ENCODE measurements at regions not wholly inside any gene's neighbourhood (a gene's known extent, or its start where the extent isn't known, plus 50 kb on each side); places are given as distances from the start of the nearest gene placed in this dataset.

GRCh38 chr6:114556846-114557488, 214.1 kb upstream of the HS3ST5 start:
- no peak overlapping the region for H3K27ac ChIP-seq (ENCODE audit: insufficient read depth, low read length, poor library complexity, severe bottlenecking)
- no peak for DNase-seq
- H3K4me1 ChIP-seq (ENCODE audit: control insufficient read depth, insufficient read depth, low read length, poor library complexity, severe bottlenecking): no peaks in the 10 kb centered on the region
- H3K9me3 ChIP-seq (ENCODE audit: control insufficient read depth, low read length): no peaks in the 10 kb centered on the region
- no peaks in the 10 kb centered on the region for H3K36me3 ChIP-seq (ENCODE audit: control insufficient read depth, insufficient read depth, low read length)
- H3K27me3 ChIP-seq (replicated peaks; ENCODE audit: control insufficient read depth, insufficient read depth, low read length, poor library complexity, severe bottlenecking): no peaks in the 10 kb centered on the region
- no peak overlapping the region for H3K4me3 ChIP-seq (ENCODE audit: insufficient read depth, low read depth, low read length, poor library complexity, severe bottlenecking)

- Histone ChIP-seq H3K36me3 (ENCODE audit: control insufficient read depth, insufficient read depth, low read length) (no peaks in the 10 kb centered on the region), H3K4me3 (ENCODE audit: insufficient read depth, low read depth, low read length, poor library complexity, severe bottlenecking) (no peak overlapping the region), H3K4me1 (ENCODE audit: control insufficient read depth, insufficient read depth, low read length, poor library complexity, severe bottlenecking) (no peaks in the 10 kb centered on the region), H3K9me3 (ENCODE audit: control insufficient read depth, low read length) (no peaks in the 10 kb centered on the region), H3K27ac (ENCODE audit: insufficient read depth, low read length, poor library complexity, severe bottlenecking) (no peak overlapping the region), H3K27me3 (replicated peaks; ENCODE audit: control insufficient read depth, insufficient read depth, low read length, poor library complexity, severe bottlenecking) (no peaks in the 10 kb centered on the region)
- DNase-seq: no peak
Observed at GRCh38 chr6:114550316-114550715, 207.5 kb upstream of the HS3ST5 start.

GRCh38 chr6:114543696-114544095, 200.9 kb upstream of the HS3ST5 start:
- Histone ChIP-seq H3K36me3 (ENCODE audit: control insufficient read depth, insufficient read depth, low read length) (no peaks in the 10 kb centered on the region), H3K27me3 (replicated peaks; ENCODE audit: control insufficient read depth, insufficient read depth, low read length, poor library complexity, severe bottlenecking) (no peaks in the 10 kb centered on the region), H3K4me1 (ENCODE audit: control insufficient read depth, insufficient read depth, low read length, poor library complexity, severe bottlenecking) (no peaks in the 10 kb centered on the region), H3K27ac (ENCODE audit: insufficient read depth, low read length, poor library complexity, severe bottlenecking) (no peak overlapping the region), H3K9me3 (ENCODE audit: control insufficient read depth, low read length) (no peaks in the 10 kb centered on the region), H3K4me3 (ENCODE audit: insufficient read depth, low read depth, low read length, poor library complexity, severe bottlenecking) (no peak overlapping the region)
- DNase-seq: no peak

- no peak overlapping the region for H3K4me3 ChIP-seq (ENCODE audit: insufficient read depth, low read depth, low read length, poor library complexity, severe bottlenecking)
- no peaks in the 10 kb centered on the region for H3K4me1 ChIP-seq (ENCODE audit: control insufficient read depth, insufficient read depth, low read length, poor library complexity, severe bottlenecking)
- no peak overlapping the region for H3K27ac ChIP-seq (ENCODE audit: insufficient read depth, low read length, poor library complexity, severe bottlenecking)
- no peaks in the 10 kb centered on the region for H3K9me3 ChIP-seq (ENCODE audit: control insufficient read depth, low read length)
- no peaks in the 10 kb centered on the region for H3K27me3 ChIP-seq (replicated peaks; ENCODE audit: control insufficient read depth, insufficient read depth, low read length, poor library complexity, severe bottlenecking)
- no peak for DNase-seq
- H3K36me3 ChIP-seq (ENCODE audit: control insufficient read depth, insufficient read depth, low read length): no peaks in the 10 kb centered on the region
Observed at GRCh38 chr6:114541794-114542193, 199.0 kb upstream of the HS3ST5 start.

- H3K4me3 ChIP-seq (ENCODE audit: insufficient read depth, low read depth, low read length, poor library complexity, severe bottlenecking): no peak overlapping the region
- no peaks in the 10 kb centered on the region for H3K4me1 ChIP-seq (ENCODE audit: control insufficient read depth, insufficient read depth, low read length, poor library complexity, severe bottlenecking)
- no peak for DNase-seq
- no peaks in the 10 kb centered on the region for H3K36me3 ChIP-seq (ENCODE audit: control insufficient read depth, insufficient read depth, low read length)
- H3K9me3 ChIP-seq (ENCODE audit: control insufficient read depth, low read length): no peaks in the 10 kb centered on the region
- H3K27me3 ChIP-seq (replicated peaks; ENCODE audit: control insufficient read depth, insufficient read depth, low read length, poor library complexity, severe bottlenecking): no peaks in the 10 kb centered on the region
- H3K27ac ChIP-seq (ENCODE audit: insufficient read depth, low read length, poor library complexity, severe bottlenecking): no peak overlapping the region
Observed at GRCh38 chr6:114537977-114538376, 195.2 kb upstream of the HS3ST5 start.

GRCh38 chr6:114534813-114535212, 192.0 kb upstream of the HS3ST5 start:
- no peak for DNase-seq
- H3K4me1 ChIP-seq (ENCODE audit: control insufficient read depth, insufficient read depth, low read length, poor library complexity, severe bottlenecking): no peaks in the 10 kb centered on the region
- no peaks in the 10 kb centered on the region for H3K27me3 ChIP-seq (replicated peaks; ENCODE audit: control insufficient read depth, insufficient read depth, low read length, poor library complexity, severe bottlenecking)
- no peak overlapping the region for H3K27ac ChIP-seq (ENCODE audit: insufficient read depth, low read length, poor library complexity, severe bottlenecking)
- no peaks in the 10 kb centered on the region for H3K36me3 ChIP-seq (ENCODE audit: control insufficient read depth, insufficient read depth, low read length)
- no peak overlapping the region for H3K4me3 ChIP-seq (ENCODE audit: insufficient read depth, low read depth, low read length, poor library complexity, severe bottlenecking)
- H3K9me3 ChIP-seq (ENCODE audit: control insufficient read depth, low read length): no peaks in the 10 kb centered on the region

- Histone ChIP-seq H3K36me3 (ENCODE audit: control insufficient read depth, insufficient read depth, low read length) (no peaks in the 10 kb centered on the region), H3K4me1 (ENCODE audit: control insufficient read depth, insufficient read depth, low read length, poor library complexity, severe bottlenecking) (no peaks in the 10 kb centered on the region), H3K4me3 (ENCODE audit: insufficient read depth, low read depth, low read length, poor library complexity, severe bottlenecking) (no peak overlapping the region), H3K27me3 (replicated peaks; ENCODE audit: control insufficient read depth, insufficient read depth, low read length, poor library complexity, severe bottlenecking) (no peaks in the 10 kb centered on the region), H3K27ac (ENCODE audit: insufficient read depth, low read length, poor library complexity, severe bottlenecking) (no peak overlapping the region), H3K9me3 (ENCODE audit: control insufficient read depth, low read length) (no peaks in the 10 kb centered on the region)
- DNase-seq: no peak
Observed at GRCh38 chr6:114524081-114524480, 181.3 kb upstream of the HS3ST5 start.

GRCh38 chr6:114523508-114523907, 180.7 kb upstream of the HS3ST5 start:
- Histone ChIP-seq H3K27me3 (replicated peaks; ENCODE audit: control insufficient read depth, insufficient read depth, low read length, poor library complexity, severe bottlenecking) (no peaks in the 10 kb centered on the region), H3K4me3 (ENCODE audit: insufficient read depth, low read depth, low read length, poor library complexity, severe bottlenecking) (no peak overlapping the region), H3K4me1 (ENCODE audit: control insufficient read depth, insufficient read depth, low read length, poor library complexity, severe bottlenecking) (no peaks in the 10 kb centered on the region), H3K9me3 (ENCODE audit: control insufficient read depth, low read length) (no peaks in the 10 kb centered on the region), H3K36me3 (ENCODE audit: control insufficient read depth, insufficient read depth, low read length) (no peaks in the 10 kb centered on the region), H3K27ac (ENCODE audit: insufficient read depth, low read length, poor library complexity, severe bottlenecking) (no peak overlapping the region)
- DNase-seq: no peak

GRCh38 chr6:114521926-114522325, 179.1 kb upstream of the HS3ST5 start:
- no peak for DNase-seq
- Histone ChIP-seq H3K36me3 (ENCODE audit: control insufficient read depth, insufficient read depth, low read length) (no peaks in the 10 kb centered on the region), H3K4me1 (ENCODE audit: control insufficient read depth, insufficient read depth, low read length, poor library complexity, severe bottlenecking) (no peaks in the 10 kb centered on the region)

GRCh38 chr6:114520976-114521375, 178.2 kb upstream of the HS3ST5 start:
- Histone ChIP-seq H3K27me3 (replicated peaks; ENCODE audit: control insufficient read depth, insufficient read depth, low read length, poor library complexity, severe bottlenecking) (no peaks in the 10 kb centered on the region), H3K36me3 (ENCODE audit: control insufficient read depth, insufficient read depth, low read length) (no peaks in the 10 kb centered on the region), H3K27ac (ENCODE audit: insufficient read depth, low read length, poor library complexity, severe bottlenecking) (no peak overlapping the region), H3K4me3 (ENCODE audit: insufficient read depth, low read depth, low read length, poor library complexity, severe bottlenecking) (no peak overlapping the region), H3K9me3 (ENCODE audit: control insufficient read depth, low read length) (peaks cover 3% of the 10 kb centered on the region), H3K4me1 (ENCODE audit: control insufficient read depth, insufficient read depth, low read length, poor library complexity, severe bottlenecking) (no peaks in the 10 kb centered on the region)
- no peak for DNase-seq

More at GRCh38 chr6:114521926-114522325, 179.1 kb upstream of the HS3ST5 start:
- Histone ChIP-seq H3K4me3 (ENCODE audit: insufficient read depth, low read depth, low read length, poor library complexity, severe bottlenecking) (no peak overlapping the region), H3K9me3 (ENCODE audit: control insufficient read depth, low read length) (peaks cover 3% of the 10 kb centered on the region), H3K27ac (ENCODE audit: insufficient read depth, low read length, poor library complexity, severe bottlenecking) (no peak overlapping the region), H3K27me3 (replicated peaks; ENCODE audit: control insufficient read depth, insufficient read depth, low read length, poor library complexity, severe bottlenecking) (no peaks in the 10 kb centered on the region)
